22Rv1 (cell line): ENCODE measurements at regions not wholly inside any gene's neighbourhood (a gene's known extent, or its start where the extent isn't known, plus 50 kb on each side); places are given as distances from the start of the nearest gene placed in this dataset.

Experiments used
- ZFX ChIP-seq: fragments of 450-650 bp; IDR thresholded peaks from 2 replicates; pipeline ENCODE4 v1.6.1; 2017; ENCODE audit warnings: antibody characterized with exemption, borderline replicate concordance
- TF ChIP-seq, protein P1 (sequence below): fragments of 450-650 bp; IDR thresholded peaks from 2 replicates; pipeline ENCODE4 v1.5.1; 2017; ENCODE audit warnings: mild to moderate bottlenecking

- TF ChIP-seq, protein P1, sequence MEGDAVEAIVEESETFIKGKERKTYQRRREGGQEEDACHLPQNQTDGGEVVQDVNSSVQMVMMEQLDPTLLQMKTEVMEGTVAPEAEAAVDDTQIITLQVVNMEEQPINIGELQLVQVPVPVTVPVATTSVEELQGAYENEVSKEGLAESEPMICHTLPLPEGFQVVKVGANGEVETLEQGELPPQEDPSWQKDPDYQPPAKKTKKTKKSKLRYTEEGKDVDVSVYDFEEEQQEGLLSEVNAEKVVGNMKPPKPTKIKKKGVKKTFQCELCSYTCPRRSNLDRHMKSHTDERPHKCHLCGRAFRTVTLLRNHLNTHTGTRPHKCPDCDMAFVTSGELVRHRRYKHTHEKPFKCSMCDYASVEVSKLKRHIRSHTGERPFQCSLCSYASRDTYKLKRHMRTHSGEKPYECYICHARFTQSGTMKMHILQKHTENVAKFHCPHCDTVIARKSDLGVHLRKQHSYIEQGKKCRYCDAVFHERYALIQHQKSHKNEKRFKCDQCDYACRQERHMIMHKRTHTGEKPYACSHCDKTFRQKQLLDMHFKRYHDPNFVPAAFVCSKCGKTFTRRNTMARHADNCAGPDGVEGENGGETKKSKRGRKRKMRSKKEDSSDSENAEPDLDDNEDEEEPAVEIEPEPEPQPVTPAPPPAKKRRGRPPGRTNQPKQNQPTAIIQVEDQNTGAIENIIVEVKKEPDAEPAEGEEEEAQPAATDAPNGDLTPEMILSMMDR: no peak
- no peak for TF ChIP-seq ZFX
Observed at GRCh38 chr4:135238940-135239339, 1037.4 kb upstream of the PABPC4L start.
